ENCODE measurements at regions not wholly inside any gene's neighbourhood (a gene's known extent, or its start where the extent isn't known, plus 50 kb on each side); places are given as distances from the start of the nearest gene placed in this dataset.
"Not testable (repeated sequence)": the region's sequence is repeated elsewhere in the genome, so short reads cannot be mapped to it uniquely, and the experiment has no call there.

GRCh38 chr2:192444286-192444838 is 249.6 kb upstream of the TMEFF2 start:
- no peak for DNase-seq

- no peak for DNase-seq
Measured at GRCh38 chr2:192443831-192444230, 249.1 kb upstream of the TMEFF2 start.

- no peak for DNase-seq
Measured at GRCh38 chr2:192438239-192438638, 243.5 kb upstream of the TMEFF2 start.

GRCh38 chr2:192437653-192438052 is 242.9 kb upstream of the TMEFF2 start:
- no peak for DNase-seq

- no peak for DNase-seq
Measured at GRCh38 chr2:192424243-192424642, 229.5 kb upstream of the TMEFF2 start.

GRCh38 chr2:192419786-192420185 is 225.1 kb upstream of the TMEFF2 start:
- DNase-seq: no peak

GRCh38 chr2:192416060-192416459 is 221.3 kb upstream of the TMEFF2 start:
- peak in 1 of 2 experiments; percentile 4 for DNase-seq

GRCh38 chr2:192414794-192415193 is 220.1 kb upstream of the TMEFF2 start:
- DNase-seq: no peak

GRCh38 chr2:192413812-192414681 is 219.3 kb upstream of the TMEFF2 start:
- no peak for DNase-seq

- DNase-seq: not testable (repeated sequence)
Measured at GRCh38 chr2:192412866-192413265, 218.1 kb upstream of the TMEFF2 start.

GRCh38 chr2:192412394-192412793 is 217.7 kb upstream of the TMEFF2 start:
- no peak for DNase-seq

GRCh38 chr2:192411755-192412154 is 217.0 kb upstream of the TMEFF2 start:
- no peak for DNase-seq

- DNase-seq: no peak
Measured at GRCh38 chr2:192410319-192410718, 215.6 kb upstream of the TMEFF2 start.

GRCh38 chr2:192407692-192408091 is 213.0 kb upstream of the TMEFF2 start:
- no peak for DNase-seq

- DNase-seq: no peak
Measured at GRCh38 chr2:192398236-192398635, 203.5 kb upstream of the TMEFF2 start.

GRCh38 chr2:192394605-192395004 is 199.9 kb upstream of the TMEFF2 start:
- DNase-seq: no peak

GRCh38 chr2:192391041-192391440 is 196.3 kb upstream of the TMEFF2 start:
- no peak for DNase-seq

GRCh38 chr2:192390401-192390800 is 195.7 kb upstream of the TMEFF2 start:
- DNase-seq: no peak

- not testable (repeated sequence) for DNase-seq
Measured at GRCh38 chr2:192384191-192384590, 189.5 kb upstream of the TMEFF2 start.

- no peak for DNase-seq
Measured at GRCh38 chr2:192381082-192381481, 186.3 kb upstream of the TMEFF2 start.

- DNase-seq: no peak
Measured at GRCh38 chr2:192379736-192380135, 185.0 kb upstream of the TMEFF2 start.

- no peak for DNase-seq
Measured at GRCh38 chr2:192377173-192377572, 182.4 kb upstream of the TMEFF2 start.

GRCh38 chr2:192373754-192374153 is 179.0 kb upstream of the TMEFF2 start:
- DNase-seq: no peak

GRCh38 chr2:192373221-192373620 is 178.5 kb upstream of the TMEFF2 start:
- DNase-seq: no peak

GRCh38 chr2:192369969-192370368 is 175.2 kb upstream of the TMEFF2 start:
- no peak for DNase-seq

Measured in SHP77 (cell line).